Left renal cortex interstitium (tissue), 4 donors: ENCODE measurements at regions not wholly inside any gene's neighbourhood (a gene's known extent, or its start where the extent isn't known, plus 50 kb on each side); places are given as distances from the start of the nearest gene placed in this dataset.

Experiments
- DNase-seq, 4 donors: peaks; one replicate each; pipeline ENCODE4 v3.0.0-alpha.2; 2013; ENCODE audit warnings: low read depth in 4 of 4, low spot score in 2 of 4, missing footprints in 1 of 4

DNA sequence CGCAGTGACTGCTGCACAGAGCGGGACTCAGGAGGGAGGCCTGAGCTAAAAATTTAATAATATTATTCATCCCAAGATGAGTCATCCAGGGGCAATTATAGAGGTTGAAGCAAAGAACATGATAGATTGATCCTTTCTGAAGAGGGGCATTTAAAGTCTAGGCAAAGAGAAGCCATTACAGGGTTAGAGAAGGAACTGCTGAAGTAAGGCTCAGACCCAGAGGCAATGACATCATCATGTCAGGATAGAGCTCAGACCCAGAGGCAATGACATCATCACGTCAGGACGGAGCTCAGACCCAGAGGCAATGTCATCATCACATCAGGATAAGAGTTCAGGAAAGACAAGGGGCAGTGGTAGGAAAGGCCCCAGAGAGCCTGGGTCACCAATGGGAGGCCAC lies 184.0 kb downstream of the TMEM18 start:
- DNase-seq: no peak

DNA sequence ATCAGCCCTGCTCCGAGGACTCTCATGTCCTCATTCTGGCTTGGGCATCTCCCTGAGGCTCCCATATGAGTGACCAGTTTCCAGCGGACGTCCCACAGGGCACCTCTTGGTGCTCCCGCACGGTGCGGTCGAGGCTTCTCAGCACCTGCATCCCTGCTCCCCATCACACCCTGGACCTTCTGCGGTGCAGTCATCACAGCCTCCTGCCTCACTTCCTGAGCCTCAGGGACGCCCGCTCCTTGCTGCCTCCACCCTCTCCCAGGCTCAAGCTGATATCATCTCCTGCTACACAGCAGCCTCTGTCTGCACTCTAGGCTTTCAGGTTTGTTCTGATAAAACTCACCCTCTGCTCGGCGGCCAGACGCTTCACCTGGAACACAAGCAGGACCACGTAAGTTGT lies 185.0 kb downstream of the TMEM18 start:
- no peak for DNase-seq

DNA sequence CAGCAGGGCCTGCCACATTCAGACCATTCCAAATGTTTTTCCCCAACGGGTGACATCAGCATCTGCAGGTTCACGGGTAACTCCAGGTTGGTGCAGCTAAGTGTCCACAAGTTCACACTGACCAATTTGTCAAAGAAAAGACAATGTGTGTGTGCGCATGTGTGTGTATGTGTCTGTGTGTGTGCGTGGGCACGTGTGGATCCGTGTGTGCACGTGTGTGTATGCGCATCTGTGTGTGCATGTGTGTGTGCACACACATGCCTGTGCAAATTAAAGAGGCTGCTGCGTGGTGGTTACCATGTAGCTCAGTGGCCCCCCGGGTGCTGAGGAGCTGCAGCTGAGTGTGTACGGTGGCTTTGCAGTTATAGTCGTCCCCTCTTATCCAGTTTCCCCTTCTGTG lies 187.4 kb downstream of the TMEM18 start:
- DNase-seq: no peak

DNA sequence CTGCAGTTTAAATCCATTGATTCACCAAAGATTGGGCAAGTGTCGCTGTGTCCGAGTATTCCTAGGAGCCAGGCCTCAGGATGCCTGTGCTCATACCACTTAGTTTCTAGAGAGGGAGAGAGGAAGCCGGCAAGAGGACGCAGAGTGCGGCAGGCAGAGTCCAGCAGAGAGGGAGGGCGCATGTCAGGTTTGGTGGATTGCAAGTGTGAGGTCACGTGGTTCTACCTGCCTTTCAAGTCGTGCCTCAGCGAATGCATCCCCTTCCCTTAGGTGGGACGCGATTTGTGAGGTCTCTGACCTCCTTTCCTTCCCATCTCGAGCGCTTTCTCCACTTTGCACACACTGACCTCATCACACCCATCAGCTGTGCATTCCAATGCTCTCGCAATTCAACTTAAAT lies 188.1 kb downstream of the TMEM18 start:
- DNase-seq: no peak

DNA sequence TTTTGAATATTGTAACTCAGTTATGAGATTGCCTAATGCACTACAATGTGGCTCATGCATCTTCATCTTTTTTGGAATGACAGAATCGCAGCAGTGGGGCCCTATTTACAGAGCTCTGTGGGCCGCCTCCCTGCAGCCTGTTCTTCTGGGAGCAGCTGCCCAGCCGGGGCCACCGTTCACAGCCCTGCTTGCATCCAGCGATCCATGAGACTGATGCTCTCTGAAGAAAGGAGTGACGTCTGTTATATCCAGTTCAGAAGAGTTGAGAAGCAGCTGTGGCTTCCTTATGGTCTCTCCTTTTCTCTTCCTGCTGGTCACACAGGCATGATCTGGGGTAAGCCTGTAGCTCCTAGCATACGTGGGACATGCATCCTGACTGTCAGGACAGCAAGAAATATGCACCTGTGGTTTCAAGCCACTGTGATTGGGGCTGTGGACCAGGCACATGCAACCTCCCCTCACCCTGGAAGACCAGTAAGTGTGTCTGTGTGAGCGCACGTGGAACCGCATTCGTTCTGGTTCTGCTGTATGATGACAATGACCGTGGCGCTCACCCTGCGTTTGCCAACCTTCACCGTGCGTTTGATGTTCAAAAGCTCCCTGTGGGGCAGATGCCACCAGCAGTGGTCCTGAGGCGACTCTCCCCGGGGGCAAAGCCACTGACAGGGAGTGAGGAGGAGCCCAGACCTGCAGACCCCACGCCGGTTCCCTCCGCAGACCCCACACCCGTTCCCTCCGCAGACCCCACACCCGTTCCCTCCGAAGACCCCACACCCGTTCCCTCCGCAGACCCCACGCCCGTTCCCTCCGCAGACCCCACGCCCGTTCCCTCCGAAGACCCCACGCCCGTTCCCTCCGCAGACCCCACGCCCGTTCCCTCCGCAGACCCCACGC lies 189.8 kb downstream of the TMEM18 start:
- DNase-seq: no peak

- DNase-seq: no peak
Observed at GRCh38 chr2:486371-486770, 190.8 kb downstream of the TMEM18 start.

DNA sequence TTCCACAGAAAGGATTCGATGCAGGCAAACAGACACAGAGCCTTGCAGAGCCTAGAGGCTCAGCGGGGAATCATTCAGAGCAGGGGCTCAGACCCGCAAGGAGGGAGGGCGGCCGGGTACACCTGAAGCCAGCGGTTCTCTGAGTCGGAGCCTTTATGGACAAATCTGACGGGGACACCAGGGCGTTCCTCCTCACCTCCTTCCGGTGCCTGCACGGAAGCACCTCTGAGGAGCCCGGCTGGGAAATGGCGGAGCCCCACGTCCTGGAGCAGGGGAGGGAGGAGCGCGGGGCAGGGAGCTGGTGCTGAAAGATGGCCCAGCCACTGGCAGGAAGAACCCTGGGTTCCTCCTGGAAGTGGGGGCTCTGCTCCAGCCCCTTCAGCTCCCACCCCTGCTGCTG lies 193.5 kb upstream of the ALKAL2 start:
- DNase-seq: no peak

DNA sequence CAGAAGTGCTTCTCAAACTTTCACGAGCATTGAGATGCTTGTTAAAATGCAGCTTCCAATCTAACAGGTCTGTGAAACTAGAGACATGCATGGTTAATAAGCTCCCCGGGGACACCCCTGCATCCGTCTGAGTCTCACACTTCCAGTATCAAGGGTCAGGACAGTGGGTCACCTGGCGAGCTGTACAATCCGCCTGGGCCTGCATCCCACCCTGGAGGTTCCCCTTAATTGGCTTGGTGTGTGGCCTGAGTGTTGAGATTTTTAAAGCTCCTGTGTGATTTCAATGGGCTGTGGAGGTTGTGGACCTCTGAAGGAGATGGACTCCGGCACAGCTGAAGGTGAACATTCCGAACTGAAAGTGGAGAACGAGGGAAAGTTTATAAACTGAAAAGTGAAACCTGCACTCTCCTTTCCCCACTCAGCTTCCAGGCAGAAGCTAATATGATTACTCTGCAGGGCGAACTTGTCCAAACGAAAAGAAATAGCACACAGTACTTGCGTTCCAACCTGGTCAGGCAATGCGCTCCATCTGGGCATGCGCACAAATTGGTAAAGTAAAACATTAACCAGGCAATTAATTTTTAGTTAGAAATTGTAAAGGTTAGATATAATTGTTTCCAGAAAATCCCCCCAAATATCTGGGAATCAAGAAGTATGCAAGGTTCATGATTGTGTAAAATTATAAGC lies 191.7 kb upstream of the ALKAL2 start:
- DNase-seq: peak in 1 of 4 donors; percentile 43

DNA sequence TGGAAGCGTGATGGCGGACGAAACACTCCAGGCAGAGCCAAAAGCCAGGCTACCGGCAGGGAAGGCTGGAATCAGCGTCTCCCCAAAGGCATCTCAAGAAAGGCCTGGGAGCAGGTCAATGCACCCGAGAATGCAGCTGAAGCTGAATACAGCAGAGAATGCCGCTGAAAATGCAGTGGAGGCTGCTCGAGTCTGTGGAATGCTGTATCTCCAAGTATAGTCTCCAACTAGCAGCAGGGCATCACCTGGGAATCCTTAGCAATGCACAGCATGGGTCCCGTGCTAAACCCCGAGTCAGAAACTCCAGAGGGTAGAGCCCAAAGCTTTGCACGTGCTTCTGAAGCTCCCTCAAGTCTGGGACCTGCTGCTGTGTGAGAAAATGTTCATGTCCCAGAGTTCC lies 191.1 kb upstream of the ALKAL2 start:
- no peak for DNase-seq

GRCh38 chr2:471560-471959 lies 183.7 kb upstream of the ALKAL2 start:
- DNase-seq: no peak

DNA sequence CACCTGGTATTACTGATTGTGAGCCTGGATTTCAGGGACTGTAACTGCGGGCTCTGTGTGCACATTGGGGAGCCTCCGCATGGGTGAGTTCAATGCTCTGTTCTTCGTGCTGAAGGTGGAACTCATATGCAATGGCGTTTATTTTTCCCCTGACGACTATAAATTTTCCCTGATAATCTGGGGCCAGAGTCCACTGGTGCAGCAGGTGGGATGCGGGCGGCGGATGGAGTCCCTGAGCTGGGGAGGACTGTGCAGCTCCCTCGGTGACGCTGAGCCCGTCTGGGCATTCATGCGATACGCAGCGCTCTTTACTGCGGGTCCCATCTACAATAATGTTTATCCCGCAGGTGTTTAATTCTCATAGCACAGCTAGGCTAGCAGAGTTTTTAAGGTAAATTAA lies 181.6 kb upstream of the ALKAL2 start:
- no peak for DNase-seq

DNA sequence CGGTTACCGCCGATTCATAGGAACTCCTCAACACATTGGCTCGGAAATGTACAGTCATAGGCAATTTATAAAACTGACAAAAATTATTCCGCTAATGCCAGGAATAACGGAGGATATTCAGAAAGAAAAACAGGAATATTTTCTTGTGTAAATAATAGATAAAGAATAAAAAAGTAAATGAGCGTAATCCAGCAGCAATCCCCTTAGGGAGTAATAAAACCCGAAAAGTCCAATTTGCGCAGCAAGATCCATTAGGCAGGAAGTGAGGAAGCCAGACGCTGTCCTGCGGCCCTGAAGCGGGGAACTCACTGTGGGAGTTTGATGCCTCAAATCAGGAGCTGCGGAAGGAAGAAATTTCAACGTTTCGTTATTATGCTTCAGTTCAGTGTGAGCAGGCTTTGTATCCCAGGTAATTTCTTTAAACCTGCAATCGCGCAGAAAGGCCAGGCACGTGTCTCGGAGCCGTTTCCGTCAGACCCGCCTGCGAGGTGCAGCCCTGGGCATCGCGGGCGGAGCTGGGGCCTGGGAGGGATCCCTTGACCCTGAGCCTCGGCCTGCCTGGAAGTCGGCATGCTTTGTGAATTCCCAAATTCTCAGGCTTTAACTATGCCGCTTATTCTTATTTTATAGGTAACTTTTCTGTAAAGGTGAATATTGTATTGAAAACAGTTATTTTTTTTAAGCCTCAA lies 180.9 kb upstream of the ALKAL2 start:
- DNase-seq: no peak

GRCh38 chr2:467892-468647 lies 180.2 kb upstream of the ALKAL2 start:
- no peak for DNase-seq

GRCh38 chr2:467543-467891 lies 179.6 kb upstream of the ALKAL2 start:
- DNase-seq: no peak

DNA sequence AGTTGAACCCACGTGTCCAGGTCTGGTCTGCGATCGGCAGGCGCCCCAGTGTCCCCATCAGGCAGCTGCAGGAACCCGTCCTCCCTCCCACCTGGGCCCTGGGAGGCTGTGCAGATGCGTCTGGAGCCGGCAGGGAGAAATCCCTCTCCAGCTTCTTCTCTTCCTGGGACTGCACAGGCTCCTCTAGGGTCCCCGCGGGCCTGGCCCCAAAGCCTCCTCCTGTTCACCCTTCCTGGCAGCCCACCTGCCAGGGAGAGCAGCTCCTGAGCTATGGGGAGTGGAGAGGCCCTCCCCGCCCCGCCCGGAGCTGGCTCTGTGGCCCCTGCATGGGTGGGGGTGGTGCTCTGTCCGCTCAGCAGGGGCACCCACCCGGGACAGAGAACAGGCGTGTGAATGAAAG lies 179.2 kb upstream of the ALKAL2 start:
- no peak for DNase-seq

DNA sequence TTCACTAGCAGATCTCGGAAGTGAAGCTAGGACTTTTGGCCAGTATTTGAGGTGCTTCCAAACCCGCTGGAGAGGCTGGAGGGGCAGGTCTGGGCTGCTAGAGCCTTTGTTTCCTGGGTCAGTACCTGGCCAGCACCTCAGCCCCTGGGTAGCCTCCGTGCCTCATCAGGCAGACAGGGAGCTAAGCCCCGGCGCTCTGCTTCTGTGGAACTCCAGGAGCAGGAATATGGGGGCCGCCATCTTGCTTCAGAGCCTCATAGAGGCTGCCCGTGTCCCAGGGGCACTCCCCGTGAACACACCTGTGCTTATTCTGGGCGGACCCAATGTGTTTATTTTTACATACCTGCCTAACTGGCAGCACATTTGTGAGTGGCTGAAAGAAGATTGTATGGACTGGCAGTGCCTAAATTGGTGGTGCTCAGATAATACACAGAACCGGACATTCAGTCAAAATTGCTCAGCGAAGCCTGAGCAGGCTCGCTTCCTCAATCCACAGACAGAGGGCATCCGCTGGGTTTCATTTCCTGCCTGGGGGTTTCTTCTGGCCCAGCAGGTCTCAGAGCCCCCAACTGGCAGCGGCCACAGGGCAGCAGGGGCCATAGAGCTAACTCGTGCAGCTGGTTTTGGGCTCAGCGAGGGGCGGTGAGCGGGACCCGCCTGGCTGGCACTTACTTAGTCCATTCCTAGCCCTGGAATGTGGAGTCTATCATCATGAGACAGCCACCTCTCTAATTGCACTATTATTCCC lies 176.8 kb upstream of the ALKAL2 start:
- DNase-seq: no peak

GRCh38 chr2:460861-461260 lies 173.0 kb upstream of the ALKAL2 start:
- no peak for DNase-seq

DNA sequence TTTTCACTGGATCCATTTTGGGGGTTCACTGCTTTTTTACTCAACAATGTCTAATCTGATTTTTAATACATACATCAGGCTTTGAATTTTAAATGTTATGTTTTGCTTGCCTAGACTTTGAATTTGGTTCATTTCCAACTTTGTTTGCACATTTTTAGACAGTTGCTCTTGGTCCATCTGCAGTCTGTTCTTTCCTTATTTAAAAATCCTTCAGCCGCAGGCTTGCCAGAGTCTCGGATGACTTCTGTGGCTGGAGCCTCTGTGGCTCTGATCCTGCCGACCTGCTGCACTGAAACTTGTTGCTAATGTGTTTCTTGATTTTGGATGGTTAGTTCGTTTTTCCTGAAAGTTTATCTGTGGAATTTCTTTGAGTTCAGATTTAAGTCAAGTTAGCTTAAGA lies 172.0 kb upstream of the ALKAL2 start:
- no peak for DNase-seq

DNA sequence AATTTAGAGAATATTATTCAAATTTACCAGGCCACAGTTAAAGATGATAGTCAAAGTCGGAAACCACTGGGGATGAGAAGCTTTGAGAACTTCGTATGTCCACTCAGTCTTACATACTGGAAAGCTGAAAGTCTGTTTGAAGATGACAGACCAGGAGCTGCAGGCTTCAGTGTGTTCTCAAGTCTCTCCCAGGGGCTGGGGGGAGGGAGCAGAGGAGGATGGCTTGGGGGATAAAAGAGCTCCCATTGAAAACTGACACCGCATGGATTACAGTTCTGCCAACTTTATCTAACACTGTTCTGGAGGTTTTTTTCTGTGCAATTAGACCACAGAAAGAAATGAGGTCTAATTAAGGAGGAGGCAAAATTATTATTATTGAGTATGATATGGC lies 170.5 kb upstream of the ALKAL2 start:
- no peak for DNase-seq

- DNase-seq: no peak
Observed at GRCh38 chr2:457792-458424, 170.0 kb upstream of the ALKAL2 start.
